Kidney epithelial cell (primary cell): ENCODE measurements at regions not wholly inside any gene's neighbourhood (a gene's known extent, or its start where the extent isn't known, plus 50 kb on each side); places are given as distances from the start of the nearest gene placed in this dataset.

Experiments
- DNase-seq: peaks from one replicate; pipeline ENCODE4 v3.0.0-alpha.2; 2010; ENCODE audit warnings: low read depth
- H3K27me3 ChIP-seq: 2 replicates; pipeline ENCODE4 v1.6.0; 2011; ENCODE audit warnings: low read length; ENCODE audit not compliant: control insufficient read depth, insufficient read depth
- H3K36me3 ChIP-seq: 2 replicates; pipeline ENCODE4 v1.5.1; 2011; ENCODE audit warnings: low read length; ENCODE audit not compliant: control insufficient read depth, insufficient read depth
- H3K4me3 ChIP-seq: 2 replicates; pipeline ENCODE4 v1.5.1; 2011; ENCODE audit warnings: low read depth, mild to moderate bottlenecking, control low read depth, low read length
- CTCF ChIP-seq: IDR thresholded peaks from 2 replicates; pipeline ENCODE4 v1.5.1; 2011; ENCODE audit warnings: mild to moderate bottlenecking, moderate library complexity, low read length, control low read depth, inconsistent platforms; ENCODE audit not compliant: insufficient read depth, poor library complexity, severe bottlenecking

GRCh38 chr2:107437807-107438206, 388.9 kb upstream of the RGPD4 start:
- H3K27me3 ChIP-seq, result no peaks in the 10 kb centered on the region
- no peaks in the 10 kb centered on the region for H3K36me3 ChIP-seq
- no peak for TF ChIP-seq CTCF
- DNase-seq, result no peak
- no peak overlapping the region for H3K4me3 ChIP-seq

DNA sequence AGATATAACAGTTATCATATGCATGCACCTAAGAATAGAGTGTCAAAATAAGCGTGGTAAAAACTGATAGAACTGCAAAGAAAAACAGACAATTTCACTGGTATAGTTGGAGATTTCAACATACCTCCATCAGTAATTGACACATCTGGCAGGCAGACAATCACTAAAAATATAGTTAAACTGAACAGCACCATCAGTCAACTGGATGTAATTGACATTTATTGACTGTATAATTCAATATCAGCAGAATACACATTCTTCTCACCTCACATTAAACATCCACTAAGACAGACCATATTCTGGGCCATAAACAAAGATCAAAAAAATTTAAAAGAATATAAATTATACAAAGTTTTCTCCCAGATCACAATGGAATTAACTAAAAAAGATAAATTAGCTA, 378.5 kb upstream of the RGPD4 start:
- no peaks in the 10 kb centered on the region for H3K27me3 ChIP-seq
- H3K4me3 ChIP-seq, result no peak overlapping the region
- no peak for TF ChIP-seq CTCF
- no peaks in the 10 kb centered on the region for H3K36me3 ChIP-seq
- DNase-seq, result no peak

GRCh38 chr2:107461301-107461700, 365.4 kb upstream of the RGPD4 start:
- DNase-seq, result no peak
- H3K27me3 ChIP-seq, result no peaks in the 10 kb centered on the region
- H3K4me3 ChIP-seq, result no peak overlapping the region
- no peak for TF ChIP-seq CTCF
- no peaks in the 10 kb centered on the region for H3K36me3 ChIP-seq

DNA sequence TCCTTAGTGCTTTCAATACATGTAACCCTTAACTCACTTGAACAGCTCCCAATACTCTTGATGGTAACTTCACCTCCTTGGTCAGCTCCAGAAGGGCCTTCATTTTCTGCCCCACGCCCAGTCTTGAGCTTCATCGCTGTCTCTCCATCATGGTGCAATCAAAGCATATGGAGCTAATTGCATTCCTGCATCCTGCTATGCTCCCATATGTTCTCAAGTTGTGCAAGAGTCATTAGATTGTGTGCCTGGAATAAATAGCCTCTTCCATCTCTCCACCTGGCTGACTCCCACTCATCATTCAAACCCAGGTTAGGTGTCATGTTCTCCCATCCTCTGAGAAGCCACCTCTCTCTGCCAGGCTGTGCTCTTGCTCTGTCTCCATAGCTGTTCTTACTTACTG, 364.5 kb upstream of the RGPD4 start:
- TF ChIP-seq CTCF, result no peak

DNA sequence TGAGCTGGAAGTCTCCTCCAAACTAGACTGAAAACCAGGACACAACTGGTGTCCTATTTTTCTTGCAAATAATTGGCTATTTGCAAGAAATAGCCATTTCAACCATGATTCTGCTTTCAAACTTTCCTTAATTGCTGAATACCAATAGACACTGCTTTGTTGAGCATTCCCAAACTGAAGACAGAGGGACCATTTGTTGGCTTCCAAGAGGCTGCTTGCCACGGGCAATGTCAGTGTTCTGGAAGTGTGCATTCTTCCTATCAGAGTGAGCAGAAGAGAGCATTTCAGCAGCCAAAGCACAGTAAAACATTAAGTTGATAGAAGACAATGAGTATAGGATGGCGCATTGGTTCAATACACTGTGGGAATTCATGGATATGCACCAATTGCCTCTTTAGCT, 360.5 kb upstream of the RGPD4 start:
- no peak for TF ChIP-seq CTCF
- no peak for DNase-seq
- Histone ChIP-seq H3K27me3 (no peaks in the 10 kb centered on the region), H3K4me3 (no peak overlapping the region), H3K36me3 (no peaks in the 10 kb centered on the region)

More for the DNA sequence above, 364.5 kb upstream of the RGPD4 start:
- no peaks in the 10 kb centered on the region for H3K27me3 ChIP-seq
- no peaks in the 10 kb centered on the region for H3K36me3 ChIP-seq
- no peak overlapping the region for H3K4me3 ChIP-seq
- no peak for DNase-seq

DNA sequence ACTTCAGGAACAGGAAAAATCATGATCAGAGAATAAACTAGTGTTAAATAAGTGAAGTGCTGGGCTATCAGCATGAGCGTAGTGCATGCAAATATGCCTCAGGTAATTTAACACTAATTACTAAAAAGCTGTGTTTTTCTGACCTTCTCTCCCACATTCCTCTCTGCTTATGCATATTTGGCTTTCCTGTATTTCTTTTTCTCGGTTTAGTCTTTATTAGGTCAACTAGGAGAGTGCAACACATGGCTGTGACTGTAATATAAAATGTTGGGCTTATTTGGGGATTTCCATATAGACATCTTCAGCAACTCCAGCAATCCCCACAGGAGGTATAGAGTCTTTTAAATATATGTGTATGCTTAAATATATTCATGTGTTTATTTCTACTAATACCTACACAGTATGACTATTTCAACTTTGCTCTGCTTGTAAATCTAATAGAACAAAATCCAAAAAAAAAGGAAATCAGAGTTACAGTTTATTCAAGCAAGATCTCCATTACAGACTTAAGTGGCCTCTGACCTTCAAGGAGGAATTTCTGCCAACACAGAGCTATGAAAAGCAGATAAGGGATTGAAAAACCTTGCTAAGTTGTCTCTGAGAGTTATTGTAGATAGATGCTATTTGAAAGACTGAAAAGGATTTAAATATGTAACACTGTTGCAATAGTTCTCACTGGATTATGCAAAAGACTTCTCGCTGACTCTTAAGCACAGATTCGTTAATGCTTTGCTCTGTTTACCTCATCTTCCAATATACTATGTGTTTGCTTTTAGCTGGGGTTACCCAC, 359.5 kb upstream of the RGPD4 start:
- TF ChIP-seq CTCF, result no peak
- Histone ChIP-seq H3K27me3 (no peaks in the 10 kb centered on the region), H3K36me3 (no peaks in the 10 kb centered on the region), H3K4me3 (no peak overlapping the region)
- DNase-seq, result no peak
